Breast epithelium (tissue), 4 donors: ENCODE measurements at regions not wholly inside any gene's neighbourhood (a gene's known extent, or its start where the extent isn't known, plus 50 kb on each side); places are given as distances from the start of the nearest gene placed in this dataset.

ENCODE experiments used
- DNase-seq, 2 donors: peaks; one replicate each; pipeline ENCODE4 v3.0.0-alpha.2; 2019; ENCODE audit warnings: low spot score in 2 of 2
- H3K27ac ChIP-seq, 2 donors: fragments of 200-600 bp; sonication (generic) in 1 of 2; one replicate each; pipeline ENCODE4 v1.5.1; 2016 to 2019; ENCODE audit warnings: mild to moderate bottlenecking in 1 of 2
- H3K27me3 ChIP-seq, 2 donors: fragments of 200-600 bp; sonication (generic) in 1 of 2; one replicate each; pipeline versions ENCODE4 v1.5.1 to v1.6.0; 2017 to 2019; ENCODE audit warnings: control low read depth in 1 of 2, mild to moderate bottlenecking in 1 of 2
- H3K36me3 ChIP-seq: fragments of 200-600 bp; one replicate; pipeline ENCODE4 v1.5.1; 2019
- H3K4me1 ChIP-seq, 2 donors: fragments of 200-600 bp; sonication (generic); one replicate each; pipeline ENCODE4 v1.5.1; 2016 to 2019; ENCODE audit warnings: control low read depth in 1 of 2
- H3K4me3 ChIP-seq, 3 donors: fragments of 200-600 bp; sonication (generic); 1 replicate in 2 of 3; 2 replicates in 1 of 3; pipeline ENCODE4 v1.5.1; 2016 to 2019; ENCODE audit warnings: mild to moderate bottlenecking in 3 of 3, moderate library complexity in 2 of 3
- H3K9me3 ChIP-seq, 2 donors: fragments of 200-600 bp; sonication (generic) in 1 of 2; one replicate each; pipeline ENCODE4 v1.5.1; 2016 to 2019; ENCODE audit warnings: control low read depth in 1 of 2
- POLR2A ChIP-seq: fragments of 450-650 bp; IDR thresholded peaks from one replicate; pipeline ENCODE4 v1.6.1; 2016; ENCODE audit warnings: antibody characterized with exemption, mild to moderate bottlenecking, moderate library complexity
- POLR2AphosphoS5 ChIP-seq, 3 donors: sonication (generic); formaldehyde crosslinking; IDR thresholded peaks; one replicate each; pipeline ENCODE4 v1.6.1; 2017; ENCODE audit warnings: antibody characterized with exemption in 3 of 3
- intact Hi-C: fragments of 100-400 bp; cut with DNase I; formaldehyde crosslinking; loops from one replicate; pipeline ENCODE4 v1.15.1; 2023; ENCODE audit warnings: low total_unique reads
- TF ChIP-seq, protein P1 (sequence below), 3 donors: fragments of 450-650 bp; IDR thresholded peaks; one replicate each; pipeline ENCODE4 v1.5.1; 2016 to 2017; ENCODE audit warnings: antibody characterized with exemption in 3 of 3, mild to moderate bottlenecking in 3 of 3, moderate library complexity in 3 of 3

DNA sequence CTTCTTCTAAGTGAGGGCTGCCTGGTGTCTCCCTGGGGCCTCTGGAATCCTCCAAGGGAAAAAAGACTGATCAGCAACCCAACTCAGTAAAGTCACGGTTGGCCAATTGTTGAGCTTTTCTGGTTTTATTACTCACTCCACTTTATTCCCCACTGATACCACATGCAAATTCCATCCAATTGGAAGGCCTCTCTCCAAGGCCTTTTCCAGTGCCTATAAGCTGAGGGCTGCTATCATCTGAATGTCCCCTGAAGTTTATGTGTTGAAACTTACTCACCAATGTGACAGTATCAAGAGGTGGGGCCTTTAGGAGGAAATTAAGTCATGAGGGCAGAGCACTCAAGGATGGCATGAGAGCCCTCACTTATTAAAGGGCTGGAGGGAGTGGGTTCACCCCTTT is 463.3 kb downstream of the BUD13 start:
- H3K36me3 ChIP-seq: no peaks in the 10 kb centered on the region
- no peak overlapping the region for H3K27ac ChIP-seq
- H3K9me3 ChIP-seq: no peaks in the 10 kb centered on the region
- DNase-seq: no peak
- no peak for TF ChIP-seq POLR2A
- TF ChIP-seq, protein P1, sequence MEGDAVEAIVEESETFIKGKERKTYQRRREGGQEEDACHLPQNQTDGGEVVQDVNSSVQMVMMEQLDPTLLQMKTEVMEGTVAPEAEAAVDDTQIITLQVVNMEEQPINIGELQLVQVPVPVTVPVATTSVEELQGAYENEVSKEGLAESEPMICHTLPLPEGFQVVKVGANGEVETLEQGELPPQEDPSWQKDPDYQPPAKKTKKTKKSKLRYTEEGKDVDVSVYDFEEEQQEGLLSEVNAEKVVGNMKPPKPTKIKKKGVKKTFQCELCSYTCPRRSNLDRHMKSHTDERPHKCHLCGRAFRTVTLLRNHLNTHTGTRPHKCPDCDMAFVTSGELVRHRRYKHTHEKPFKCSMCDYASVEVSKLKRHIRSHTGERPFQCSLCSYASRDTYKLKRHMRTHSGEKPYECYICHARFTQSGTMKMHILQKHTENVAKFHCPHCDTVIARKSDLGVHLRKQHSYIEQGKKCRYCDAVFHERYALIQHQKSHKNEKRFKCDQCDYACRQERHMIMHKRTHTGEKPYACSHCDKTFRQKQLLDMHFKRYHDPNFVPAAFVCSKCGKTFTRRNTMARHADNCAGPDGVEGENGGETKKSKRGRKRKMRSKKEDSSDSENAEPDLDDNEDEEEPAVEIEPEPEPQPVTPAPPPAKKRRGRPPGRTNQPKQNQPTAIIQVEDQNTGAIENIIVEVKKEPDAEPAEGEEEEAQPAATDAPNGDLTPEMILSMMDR (IDR thresholded peaks at IDR 0.05): no peak
- no peak for TF ChIP-seq POLR2AphosphoS5 (IDR thresholded peaks at IDR 0.05)
- intact Hi-C loops: no loop called here
- H3K4me3 ChIP-seq: no peak overlapping the region
- no peaks in the 10 kb centered on the region for H3K4me1 ChIP-seq
- no peaks in the 10 kb centered on the region for H3K27me3 ChIP-seq

DNA sequence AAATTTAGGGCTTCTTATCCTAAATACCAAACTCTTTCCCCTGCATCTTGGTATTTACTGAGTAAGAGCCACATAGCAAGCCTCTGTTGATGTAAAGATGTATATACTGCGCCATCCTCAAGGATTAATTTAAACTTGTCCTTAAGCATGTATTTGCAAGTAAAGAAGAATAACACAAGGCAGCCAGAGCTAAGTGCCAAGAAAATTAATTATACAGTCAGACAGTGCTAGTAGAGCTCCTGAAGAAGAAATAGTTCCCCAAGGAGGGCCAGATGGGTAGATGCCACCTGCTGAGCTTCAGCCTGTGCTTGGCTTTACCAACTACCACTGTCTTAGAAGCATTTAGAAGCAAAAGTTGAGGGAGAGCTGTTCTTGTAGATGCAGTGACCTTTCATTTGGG is 470.0 kb downstream of the BUD13 start:
- Histone ChIP-seq H3K36me3 (no peaks in the 10 kb centered on the region), H3K27me3 (no peaks in the 10 kb centered on the region), H3K9me3 (no peaks in the 10 kb centered on the region), H3K27ac (no peak overlapping the region), H3K4me1 (no peaks in the 10 kb centered on the region), H3K4me3 (no peak overlapping the region)
- intact Hi-C loops: no loop called here
- no peak for DNase-seq
- no peak for TF ChIP-seq POLR2A
- no peak for TF ChIP-seq POLR2AphosphoS5 (IDR thresholded peaks at IDR 0.05)
- TF ChIP-seq, protein P1 (IDR thresholded peaks at IDR 0.05): no peak

DNA sequence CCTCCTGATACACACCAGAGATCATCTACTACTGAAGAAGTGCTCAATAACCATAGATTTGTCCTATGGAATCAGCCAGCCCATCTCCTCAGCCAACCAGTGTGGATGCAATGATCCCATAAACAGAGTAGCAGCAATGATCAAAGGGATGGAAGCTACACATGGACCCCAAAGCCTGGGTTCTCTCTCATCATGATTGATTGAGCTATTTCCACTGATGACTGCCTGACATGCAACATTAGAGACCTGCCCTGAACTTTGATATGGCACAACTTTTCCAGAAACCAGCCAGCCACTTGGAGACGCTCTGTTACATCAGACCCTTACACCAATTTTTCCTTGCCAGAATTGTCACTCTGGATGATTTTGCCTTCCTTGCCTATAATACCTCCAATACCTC is 471.6 kb downstream of the BUD13 start:
- TF ChIP-seq POLR2A (no peak), POLR2AphosphoS5 (IDR thresholded peaks at IDR 0.05) (no peak)
- TF ChIP-seq, protein P1 (IDR thresholded peaks at IDR 0.05): no peak

DNA sequence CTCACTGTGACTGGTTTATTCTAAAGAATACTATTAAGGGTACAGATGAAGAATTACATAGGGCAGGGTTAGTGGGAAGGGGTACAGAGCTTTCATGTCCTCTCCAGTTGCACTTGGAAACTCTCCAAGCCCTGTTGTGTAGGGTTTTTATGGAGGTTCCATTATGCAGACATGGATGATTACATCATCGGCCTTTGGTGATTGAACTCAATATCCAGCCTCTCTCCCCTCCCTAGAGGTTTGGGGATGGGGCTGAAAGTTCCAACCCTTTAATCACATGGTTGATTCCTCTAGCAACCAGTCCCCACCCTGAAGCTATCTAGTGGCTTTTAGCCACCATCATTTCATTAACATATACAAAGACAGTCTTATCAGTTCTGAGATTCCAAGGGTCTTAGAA is 472.6 kb downstream of the BUD13 start:
- H3K36me3 ChIP-seq: no peaks in the 10 kb centered on the region
- H3K27ac ChIP-seq: no peak overlapping the region
- H3K4me1 ChIP-seq: no peaks in the 10 kb centered on the region
- H3K9me3 ChIP-seq: no peaks in the 10 kb centered on the region
- DNase-seq: no peak
- no peaks in the 10 kb centered on the region for H3K27me3 ChIP-seq
- no peak for TF ChIP-seq POLR2A
- TF ChIP-seq, protein P1 (IDR thresholded peaks at IDR 0.05): no peak
- TF ChIP-seq POLR2AphosphoS5 (IDR thresholded peaks at IDR 0.05): no peak
- intact Hi-C loops: no loop called here
- no peak overlapping the region for H3K4me3 ChIP-seq

More for the DNA sequence above, 471.6 kb downstream of the BUD13 start:
- H3K27me3 ChIP-seq: no peaks in the 10 kb centered on the region
- no peak for DNase-seq
- intact Hi-C loops: no loop called here
- no peak overlapping the region for H3K27ac ChIP-seq
- no peaks in the 10 kb centered on the region for H3K36me3 ChIP-seq
- H3K4me1 ChIP-seq: no peaks in the 10 kb centered on the region
- H3K9me3 ChIP-seq: no peaks in the 10 kb centered on the region
- H3K4me3 ChIP-seq: no peak overlapping the region

DNA sequence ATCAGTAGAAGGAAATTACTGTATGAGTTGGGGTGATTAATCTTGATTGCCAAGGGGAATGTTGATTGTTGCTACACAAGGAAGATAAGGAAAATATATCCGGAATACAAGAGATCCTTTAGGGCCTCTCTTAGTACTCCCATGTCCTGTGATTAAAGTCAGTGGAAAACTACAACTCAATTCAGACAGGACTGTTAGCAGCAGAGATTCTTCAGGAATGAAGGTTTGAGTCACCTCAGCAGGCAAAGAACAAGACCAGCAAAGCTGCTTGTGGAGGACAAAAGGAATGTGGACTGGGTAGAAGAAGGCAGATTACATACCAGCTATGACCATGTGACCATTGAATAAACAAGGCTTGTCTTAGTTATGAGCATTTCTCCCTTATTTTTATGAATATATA is 478.2 kb downstream of the BUD13 start:
- no peaks in the 10 kb centered on the region for H3K27me3 ChIP-seq
- H3K27ac ChIP-seq: no peak overlapping the region
- TF ChIP-seq POLR2A: no peak
- TF ChIP-seq POLR2AphosphoS5 (IDR thresholded peaks at IDR 0.05): no peak
- TF ChIP-seq, protein P1 (IDR thresholded peaks at IDR 0.05): no peak
- H3K36me3 ChIP-seq: no peaks in the 10 kb centered on the region
- no peak for DNase-seq
- no peaks in the 10 kb centered on the region for H3K4me1 ChIP-seq
- intact Hi-C loops: loop anchor here (1.0 kb wide), 1 partner anchor 22 kb away; no protein-coding TSS in a partner anchor
- H3K9me3 ChIP-seq: peaks cover 0 to 3% of the 10 kb centered on the region in 2 donors
- no peak overlapping the region for H3K4me3 ChIP-seq
